ENCODE measurements at regions not wholly inside any gene's neighbourhood (a gene's known extent, or its start where the extent isn't known, plus 50 kb on each side); places are given as distances from the start of the nearest gene placed in this dataset.

DNA sequence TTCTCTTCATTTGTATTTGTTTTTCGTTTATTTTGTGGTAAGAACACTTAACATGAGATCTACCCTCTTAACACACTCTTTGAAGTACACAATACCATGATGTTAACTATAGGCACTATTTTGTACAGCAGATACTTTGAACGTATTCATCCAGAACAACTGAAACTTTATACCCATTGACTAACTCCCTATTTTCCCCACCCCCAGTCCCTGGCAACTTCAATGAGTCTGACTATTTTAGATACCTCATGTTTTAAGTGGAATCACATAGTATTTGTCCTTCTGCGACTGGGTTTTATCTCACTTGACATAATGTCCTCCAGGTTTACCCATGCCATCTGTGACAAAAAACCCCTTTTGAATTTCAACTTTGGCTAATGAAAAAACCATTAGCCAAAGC, 356.3 kb upstream of the CDH20 start:
- no peak for TF ChIP-seq POLR2A (IDR thresholded peaks at IDR 0.05; ENCODE audit: low read length)
- TF ChIP-seq GATA1 (IDR thresholded peaks at IDR 0.05; ENCODE audit: low read depth, low read length): no peak
